ENCODE measurements at regions not wholly inside any gene's neighbourhood (a gene's known extent, or its start where the extent isn't known, plus 50 kb on each side); places are given as distances from the start of the nearest gene placed in this dataset.

- peaks cover 3% of the 10 kb centered on the region for H3K9me3 Mint-ChIP-seq (ENCODE audit: unreplicated experiment)
- no peaks in the 10 kb centered on the region for H3K36me3 Mint-ChIP-seq (ENCODE audit: unreplicated experiment)
Measured at GRCh38 chr5:98482321-98483300, 290.9 kb upstream of the RGMB start.

DNA sequence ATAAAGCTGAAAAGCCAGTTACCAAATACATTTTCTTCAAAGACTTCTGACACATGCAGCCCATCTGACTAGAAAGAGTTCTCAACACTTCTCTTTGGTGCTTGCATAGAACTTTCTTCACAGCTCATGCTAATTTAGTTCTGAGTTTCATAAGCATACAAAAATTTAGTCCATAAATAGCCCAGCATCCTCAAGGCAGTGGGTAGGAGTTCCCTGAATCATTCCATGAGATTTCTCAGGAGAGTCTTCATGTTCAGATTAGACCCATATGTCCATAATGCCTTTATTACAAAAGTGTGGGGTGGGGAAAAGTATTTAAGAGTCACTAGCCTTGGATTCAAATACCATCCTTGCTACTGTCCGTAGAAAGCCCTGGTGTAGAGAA lies 290.2 kb upstream of the RGMB start:
- Mint-ChIP-seq H3K4me1 (ENCODE audit: unreplicated experiment) (peaks cover 37% of the 10 kb centered on the region), H3K27ac (ENCODE audit: unreplicated experiment) (peak overlapping the region; percentile 53), H3K27me3 (ENCODE audit: unreplicated experiment) (no peaks in the 10 kb centered on the region), H3K9me3 (ENCODE audit: unreplicated experiment) (peaks cover 3% of the 10 kb centered on the region), H3K4me3 (ENCODE audit: unreplicated experiment) (no peak overlapping the region), H3K36me3 (ENCODE audit: unreplicated experiment) (no peaks in the 10 kb centered on the region)
- no peak for TF ChIP-seq CTCF (IDR thresholded peaks at IDR 0.05)
- no peak for DNase-seq (ENCODE audit: extremely low spot score, unreplicated experiment)

More at GRCh38 chr5:98482321-98483300, 290.9 kb upstream of the RGMB start:
- no peak for DNase-seq (ENCODE audit: extremely low spot score, unreplicated experiment)
- H3K27ac Mint-ChIP-seq (ENCODE audit: unreplicated experiment): peak overlapping the region; percentile 53
- no peak for TF ChIP-seq CTCF (IDR thresholded peaks at IDR 0.05)
- H3K4me3 Mint-ChIP-seq (ENCODE audit: unreplicated experiment): no peak overlapping the region
- H3K4me1 Mint-ChIP-seq (ENCODE audit: unreplicated experiment): peaks cover 37% of the 10 kb centered on the region
- no peaks in the 10 kb centered on the region for H3K27me3 Mint-ChIP-seq (ENCODE audit: unreplicated experiment)

DNA sequence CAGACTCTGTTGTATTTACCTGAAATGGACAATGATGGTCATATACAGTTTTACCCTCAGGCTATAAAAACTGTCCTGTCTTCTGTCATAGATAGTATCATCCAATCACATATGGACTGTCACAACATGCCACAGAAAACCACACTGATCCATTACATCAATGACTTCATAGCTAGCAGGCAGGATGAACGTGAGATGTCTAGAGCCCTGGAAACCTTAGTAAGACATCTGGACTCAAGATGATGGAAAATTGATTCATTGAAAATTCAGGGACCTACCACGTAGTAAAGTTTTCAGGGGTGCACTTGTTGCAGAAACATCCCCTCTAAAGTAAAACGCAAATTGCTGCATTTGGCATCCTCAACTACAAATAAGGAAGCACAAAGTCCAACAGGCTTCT lies 284.4 kb upstream of the RGMB start:
- DNase-seq (ENCODE audit: extremely low spot score, unreplicated experiment): no peak
- no peaks in the 10 kb centered on the region for H3K27me3 Mint-ChIP-seq (ENCODE audit: unreplicated experiment)
- no peak overlapping the region for H3K4me3 Mint-ChIP-seq (ENCODE audit: unreplicated experiment)
- no peaks in the 10 kb centered on the region for H3K4me1 Mint-ChIP-seq (ENCODE audit: unreplicated experiment)
- no peak for TF ChIP-seq CTCF (IDR thresholded peaks at IDR 0.05)
- peaks cover 13% of the 10 kb centered on the region for H3K9me3 Mint-ChIP-seq (ENCODE audit: unreplicated experiment)
- H3K27ac Mint-ChIP-seq (ENCODE audit: unreplicated experiment): no peak overlapping the region
- peaks cover 3% of the 10 kb centered on the region for H3K36me3 Mint-ChIP-seq (ENCODE audit: unreplicated experiment)

GRCh38 chr5:98490348-98490747 lies 283.1 kb upstream of the RGMB start:
- no peaks in the 10 kb centered on the region for H3K4me1 Mint-ChIP-seq (ENCODE audit: unreplicated experiment)
- TF ChIP-seq CTCF (IDR thresholded peaks at IDR 0.05): no peak
- no peak overlapping the region for H3K27ac Mint-ChIP-seq (ENCODE audit: unreplicated experiment)
- peaks cover 25% of the 10 kb centered on the region for H3K9me3 Mint-ChIP-seq (ENCODE audit: unreplicated experiment)
- DNase-seq (ENCODE audit: extremely low spot score, unreplicated experiment): no peak
- H3K36me3 Mint-ChIP-seq (ENCODE audit: unreplicated experiment): peaks cover 4% of the 10 kb centered on the region
- no peaks in the 10 kb centered on the region for H3K27me3 Mint-ChIP-seq (ENCODE audit: unreplicated experiment)
- H3K4me3 Mint-ChIP-seq (ENCODE audit: unreplicated experiment): no peak overlapping the region

DNA sequence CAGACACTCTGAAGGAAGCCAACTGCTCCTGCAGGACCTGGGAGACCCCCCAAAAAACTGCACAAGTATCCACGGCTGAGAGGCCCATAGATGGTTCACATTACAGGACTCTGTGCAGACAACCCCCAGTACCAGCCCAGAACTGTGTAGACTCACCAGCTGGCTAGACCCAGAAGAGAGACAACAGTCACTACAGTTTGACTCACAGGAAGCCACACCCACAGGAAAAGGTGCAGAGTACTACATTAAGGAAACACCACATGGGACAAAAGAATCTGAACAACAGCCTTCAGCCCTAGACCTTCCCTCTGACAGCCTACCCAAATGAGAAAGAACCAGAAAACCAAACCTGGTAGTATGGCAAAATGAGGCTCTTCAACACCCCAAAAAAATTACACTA lies 281.2 kb upstream of the RGMB start:
- no peak overlapping the region for H3K27ac Mint-ChIP-seq (ENCODE audit: unreplicated experiment)
- no peak for DNase-seq (ENCODE audit: extremely low spot score, unreplicated experiment)
- H3K36me3 Mint-ChIP-seq (ENCODE audit: unreplicated experiment): peaks cover 4% of the 10 kb centered on the region
- H3K9me3 Mint-ChIP-seq (ENCODE audit: unreplicated experiment): peaks cover 25% of the 10 kb centered on the region
- no peak overlapping the region for H3K4me3 Mint-ChIP-seq (ENCODE audit: unreplicated experiment)
- TF ChIP-seq CTCF (IDR thresholded peaks at IDR 0.05): no peak
- H3K4me1 Mint-ChIP-seq (ENCODE audit: unreplicated experiment): peaks cover under 1% of the 10 kb centered on the region
- no peaks in the 10 kb centered on the region for H3K27me3 Mint-ChIP-seq (ENCODE audit: unreplicated experiment)

Measured in osteocyte (in vitro differentiated cells).